NCI-H2081 (cell line): ENCODE measurements at regions not wholly inside any gene's neighbourhood (a gene's known extent, or its start where the extent isn't known, plus 50 kb on each side); places are given as distances from the start of the nearest gene placed in this dataset.

Source experiments
- DNase-seq, 2 experiments: peaks; one replicate each; lab custom pipeline; 2025; lab: John Stamatoyannopoulos, UW

DNA sequence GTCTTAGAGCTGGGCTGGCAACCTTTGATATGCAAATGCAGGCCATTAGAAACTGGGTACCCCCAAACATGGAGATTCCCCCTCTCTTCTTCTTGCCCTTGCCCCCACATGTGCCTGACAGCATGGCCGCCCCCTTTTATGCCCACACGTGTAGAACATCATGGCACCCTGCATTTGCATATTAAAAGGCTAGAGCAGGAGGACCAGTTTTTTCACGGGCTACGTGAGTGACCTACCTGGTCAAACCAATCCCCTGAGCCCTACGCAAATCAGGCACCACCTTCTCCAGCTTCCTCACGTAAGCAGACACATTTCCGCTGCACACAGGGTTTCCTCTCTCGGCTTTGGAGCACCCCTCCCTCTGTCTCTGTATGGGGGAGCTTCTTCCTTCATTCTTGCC, 110.9 kb upstream of the COPS8 start:
- no peak for DNase-seq

DNA sequence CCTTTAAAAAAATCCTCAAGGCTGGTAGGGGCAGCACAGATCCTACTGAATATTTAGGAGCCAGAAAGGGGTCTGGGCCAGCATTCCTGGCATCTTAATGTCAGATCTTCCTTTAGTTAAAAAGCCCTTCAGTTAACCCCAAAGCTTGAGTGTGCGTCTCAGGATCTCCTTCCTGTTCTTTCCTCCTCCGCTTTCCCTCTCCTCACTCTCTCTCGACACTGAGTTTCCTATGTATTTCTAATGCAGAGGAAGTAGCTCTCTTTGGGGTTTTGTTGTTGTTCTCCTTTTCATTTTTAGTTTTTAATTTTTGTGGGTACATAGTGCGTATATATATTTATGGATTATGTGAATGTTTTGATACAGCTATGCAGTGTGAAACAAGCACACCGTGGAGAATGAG, 109.9 kb upstream of the COPS8 start:
- DNase-seq = no peak

- DNase-seq = no peak
Measured at GRCh38 chr2:236976266-236977062, 109.2 kb upstream of the COPS8 start.

DNA sequence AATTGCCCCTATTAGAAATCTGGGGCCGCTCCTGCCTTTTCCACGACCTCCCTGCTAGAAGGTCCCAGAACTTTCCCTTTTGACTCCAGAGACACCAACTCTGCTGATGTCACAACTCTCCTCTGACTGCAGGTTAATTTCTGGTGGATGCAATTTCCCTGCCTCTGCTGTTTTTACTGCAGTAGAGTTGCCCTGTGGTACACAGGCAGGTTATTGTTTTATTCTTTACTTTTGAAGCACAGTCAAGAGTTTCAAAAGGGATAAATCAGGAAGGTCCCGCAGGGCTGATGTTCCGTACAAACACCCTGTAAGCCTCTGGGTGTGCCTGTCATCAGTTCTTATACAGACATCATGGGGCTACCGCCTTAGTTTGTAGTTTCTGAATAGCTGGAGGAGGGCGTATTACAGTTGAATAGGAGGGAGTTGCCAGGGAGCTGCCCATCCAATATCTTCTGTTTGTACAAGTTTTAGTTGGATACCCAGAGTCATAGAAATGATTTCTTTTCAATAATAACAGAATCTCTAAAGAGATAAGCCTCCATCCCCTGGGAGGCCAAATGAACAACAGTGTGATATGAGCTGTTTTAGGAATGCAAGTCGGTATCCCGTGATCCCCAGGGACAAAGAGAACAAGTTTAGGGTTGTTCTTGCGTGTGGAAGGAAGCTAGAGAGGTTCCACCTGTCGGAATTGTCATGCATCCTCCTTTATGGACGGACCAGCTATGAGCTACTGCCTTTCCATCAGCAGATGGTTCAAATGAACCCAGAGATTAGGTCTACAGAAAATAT, 108.4 kb upstream of the COPS8 start:
- no peak for DNase-seq

- no peak for DNase-seq
Measured at GRCh38 chr2:236977852-236978398, 107.8 kb upstream of the COPS8 start.

GRCh38 chr2:236979664-236980063, 106.0 kb upstream of the COPS8 start:
- no peak for DNase-seq

- no peak for DNase-seq
Measured at GRCh38 chr2:236980961-236981360, 104.7 kb upstream of the COPS8 start.

DNA sequence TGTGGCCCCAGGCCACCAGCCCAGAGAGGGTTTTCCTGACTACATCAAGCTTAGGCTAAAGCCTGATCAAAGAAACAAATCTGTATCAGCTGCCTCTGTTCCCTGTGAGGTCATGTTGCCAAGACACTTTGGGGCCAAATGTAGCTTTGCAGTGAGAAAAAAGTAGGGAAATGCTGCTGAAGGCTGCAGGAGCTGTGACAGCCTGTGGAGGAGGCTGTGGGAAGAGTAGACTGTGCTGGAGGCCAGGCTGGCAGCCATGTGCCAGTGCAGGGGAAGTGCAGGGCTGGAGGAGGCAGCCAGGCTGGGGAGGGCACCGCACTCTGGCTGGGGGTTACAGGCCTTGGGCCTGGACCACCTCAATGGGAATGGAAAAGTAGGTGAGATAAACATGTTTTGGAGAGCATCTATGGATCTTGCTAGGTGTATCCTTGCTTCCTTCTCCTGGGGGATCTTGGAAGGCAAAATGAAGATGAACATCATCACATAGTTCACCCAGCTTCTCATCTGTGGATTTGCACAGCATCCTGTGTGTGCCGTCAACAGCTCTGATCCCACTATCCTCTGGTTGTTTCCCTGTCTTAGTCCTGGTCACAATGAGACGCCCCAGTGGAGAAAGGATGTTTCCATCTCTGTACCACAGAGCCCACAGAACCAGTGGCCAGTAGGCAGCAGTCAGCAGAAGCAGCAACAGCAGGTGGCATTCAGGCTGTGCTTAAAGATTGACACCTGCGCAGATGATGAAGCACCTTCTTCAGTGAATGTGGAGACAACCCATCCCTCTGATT, 103.8 kb upstream of the COPS8 start:
- DNase-seq = no peak

GRCh38 chr2:236982693-236983455, 102.8 kb upstream of the COPS8 start:
- DNase-seq = no peak

GRCh38 chr2:236984046-236984445, 101.6 kb upstream of the COPS8 start:
- no peak for DNase-seq

DNA sequence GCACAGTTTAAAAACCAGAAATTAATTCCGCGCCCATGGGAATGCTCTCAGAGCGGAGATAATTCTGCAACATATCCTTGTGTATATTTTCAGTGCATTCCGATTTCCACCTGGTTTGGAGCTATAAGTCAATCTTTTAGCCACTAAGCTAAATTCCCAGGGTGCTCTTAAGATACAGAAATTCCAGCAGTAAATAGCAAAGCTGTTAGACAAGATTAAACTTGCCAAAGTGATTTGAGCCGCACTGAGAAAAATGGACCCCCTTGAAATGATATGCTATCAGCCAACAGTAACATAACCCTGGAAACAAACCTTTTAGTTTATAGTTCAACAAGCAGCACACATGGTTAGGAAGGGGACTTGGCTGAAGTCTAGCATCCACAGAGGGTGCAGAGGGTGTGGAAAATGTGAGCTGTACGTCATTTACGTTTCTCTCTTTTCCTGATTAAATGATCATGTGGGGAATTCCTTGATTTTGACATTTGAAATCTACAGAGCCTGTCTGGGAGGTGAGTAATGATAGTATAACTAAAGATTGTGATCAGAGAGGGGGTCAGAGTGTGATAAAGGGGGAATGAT, 99.8 kb upstream of the COPS8 start:
- DNase-seq = no peak

DNA sequence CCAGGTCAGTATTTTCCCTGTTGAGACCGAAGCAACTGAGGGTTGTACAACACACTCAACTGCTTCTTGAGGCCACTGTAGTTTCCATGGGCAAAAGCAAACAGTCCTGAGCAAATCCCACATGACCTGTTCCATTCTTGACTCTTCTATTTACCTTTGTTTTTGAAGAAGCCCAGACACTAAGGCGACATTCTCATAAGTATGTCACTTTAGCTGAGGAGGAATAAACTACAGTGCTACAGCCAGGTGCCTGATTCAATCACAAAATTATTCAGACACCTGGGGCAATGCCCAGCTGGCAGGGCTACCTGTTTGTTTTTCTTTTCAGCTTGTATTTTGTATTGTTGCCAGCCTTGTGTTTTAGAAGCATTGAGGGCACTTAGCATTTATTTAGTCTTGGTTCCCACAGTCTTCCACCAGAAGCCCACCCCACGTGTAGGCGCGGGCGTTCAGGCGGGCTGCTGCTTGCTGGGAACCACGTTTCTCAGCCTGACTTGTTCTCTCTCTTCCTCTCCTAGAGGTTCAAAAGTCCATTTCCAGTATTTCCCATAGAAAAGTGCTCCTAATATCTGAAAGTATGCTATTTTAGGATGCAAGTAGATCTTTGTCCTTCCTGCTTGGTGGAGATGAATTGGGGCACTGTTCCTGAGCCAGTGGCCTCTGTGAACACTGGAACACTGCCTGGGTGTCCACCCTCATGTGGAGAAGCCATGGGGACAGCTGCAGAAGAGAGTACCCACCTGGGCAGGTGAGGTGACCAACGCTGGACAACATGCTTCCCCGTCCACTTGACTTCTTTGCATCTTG, 99.0 kb upstream of the COPS8 start:
- DNase-seq = no peak

GRCh38 chr2:236988216-236988615, 97.5 kb upstream of the COPS8 start:
- no peak for DNase-seq

DNA sequence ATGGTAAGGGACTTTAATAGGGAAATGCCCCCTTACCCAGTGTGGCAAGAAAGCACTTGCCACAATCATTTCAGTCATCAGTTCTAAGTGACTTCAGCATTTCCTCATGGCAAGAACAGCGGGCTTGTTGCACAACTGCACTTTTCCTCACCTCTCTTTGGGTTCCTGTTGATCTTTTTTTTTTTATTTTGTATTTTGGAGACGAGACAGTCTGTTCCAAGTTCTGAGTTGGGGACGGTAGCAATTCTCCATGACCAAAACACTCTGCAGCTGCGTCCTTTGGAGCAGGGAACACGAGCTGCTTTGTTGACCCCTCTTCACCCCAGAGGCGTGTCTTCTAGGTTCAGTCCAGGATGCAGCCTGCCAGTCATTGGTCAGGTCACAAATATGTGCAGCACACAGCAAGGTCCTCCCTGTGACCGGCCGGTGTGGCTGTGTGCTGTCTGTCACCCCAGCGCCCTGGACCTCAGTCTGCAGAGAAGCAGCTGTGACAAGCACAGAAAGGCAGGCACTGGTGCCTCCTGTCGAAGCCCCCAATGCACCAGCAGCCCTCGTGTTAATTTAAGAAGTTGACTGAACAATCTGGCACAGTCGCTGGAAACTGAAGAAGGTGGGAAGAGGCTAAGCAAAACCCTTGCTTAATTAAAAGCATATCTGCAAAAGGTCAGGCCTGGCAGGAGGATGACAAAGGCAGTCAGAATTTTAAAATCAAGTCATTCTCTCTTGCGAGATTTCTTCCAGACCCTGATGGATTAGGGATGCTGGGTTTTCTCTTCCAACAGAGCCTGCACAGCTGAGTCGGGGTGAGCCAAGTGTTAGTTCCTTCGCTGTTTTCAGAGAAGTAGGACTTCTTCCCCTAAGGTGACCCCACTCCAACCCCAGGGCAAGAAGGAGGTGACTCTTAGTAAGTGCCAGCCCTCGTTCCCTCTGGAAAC, 96.7 kb upstream of the COPS8 start:
- DNase-seq = no peak

- no peak for DNase-seq
Measured at GRCh38 chr2:236990552-236990951, 95.1 kb upstream of the COPS8 start.

DNA sequence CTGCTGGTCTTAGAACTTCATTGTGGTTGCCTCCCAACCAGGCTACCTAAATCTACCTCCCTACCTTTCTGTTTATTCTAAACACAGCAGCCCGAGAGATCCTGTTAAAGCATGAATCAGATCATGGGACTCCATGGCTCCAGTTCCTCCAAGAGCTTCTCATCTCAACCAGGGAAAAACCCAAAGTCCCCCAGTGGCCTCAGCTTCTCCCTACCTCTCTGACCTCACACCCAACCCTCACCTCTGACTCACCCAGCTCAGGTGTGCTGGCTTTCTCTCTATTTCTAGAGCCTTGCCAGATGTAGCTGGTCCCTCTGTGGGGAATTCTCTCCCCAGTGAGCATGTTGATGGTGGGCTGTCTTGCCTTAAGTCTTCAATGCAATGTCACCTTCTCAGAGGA, 93.8 kb upstream of the COPS8 start:
- no peak for DNase-seq

- no peak for DNase-seq
Measured at GRCh38 chr2:236993286-236993685, 92.4 kb upstream of the COPS8 start.

GRCh38 chr2:236994361-236994760, 91.3 kb upstream of the COPS8 start:
- DNase-seq = no peak

GRCh38 chr2:236997069-236997715, 88.5 kb upstream of the COPS8 start:
- no peak for DNase-seq
